ENCODE measurements at regions not wholly inside any gene's neighbourhood (a gene's known extent, or its start where the extent isn't known, plus 50 kb on each side); places are given as distances from the start of the nearest gene placed in this dataset.

DNA sequence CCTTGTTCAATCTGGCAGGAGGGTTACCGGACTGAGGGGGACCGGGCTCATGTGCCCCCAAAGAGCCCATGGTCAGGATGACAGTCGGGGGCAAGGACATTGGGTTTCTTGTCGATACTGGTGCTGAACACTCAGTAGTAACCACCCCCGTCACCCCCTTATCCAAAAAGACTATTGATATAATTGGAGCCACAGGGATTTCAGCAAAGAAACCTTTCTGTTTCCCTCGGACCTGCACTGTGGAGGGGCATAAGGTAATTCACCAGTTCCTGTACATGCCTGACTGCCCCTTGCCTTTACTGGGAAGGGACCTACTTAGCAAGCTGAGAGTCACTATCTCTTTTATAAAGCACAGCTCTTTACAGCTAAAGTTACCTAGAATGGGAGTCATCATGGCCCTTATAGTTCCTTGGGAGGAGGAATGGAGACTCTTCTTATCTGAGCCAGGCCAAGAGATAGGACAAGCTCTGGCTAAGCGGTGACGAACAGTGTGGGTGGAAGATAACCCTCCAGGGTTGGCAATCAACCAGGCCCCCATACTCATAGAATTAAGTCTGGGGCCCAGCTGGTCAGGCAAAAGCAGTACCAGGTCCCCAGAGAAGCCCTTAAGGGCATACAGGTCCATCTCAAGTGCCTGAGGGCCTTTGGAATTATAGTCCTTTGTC lies 603.7 kb downstream of the UQCRFS1 start:
- no peak overlapping the region for H3K4me3 ChIP-seq
- no TSS peak for BruUV-seq (replicated peaks)
- no peaks in the 10 kb centered on the region for H4K20me1 ChIP-seq (ENCODE audit: insufficient read depth)
- ChIA-PET POLR2A (ENCODE audit: unreplicated experiment) (no interaction called here), CTCF (no interaction called here)
- no peak overlapping the region for H2AFZ ChIP-seq
- no peak overlapping the region for H3K27ac ChIP-seq
- no peaks in the 10 kb centered on the region for H3K4me1 ChIP-seq (replicated peaks; ENCODE audit: insufficient read depth)
- no peaks in the 10 kb centered on the region for H3K79me2 ChIP-seq (ENCODE audit: low read depth)
- TF ChIP-seq, protein P1, sequence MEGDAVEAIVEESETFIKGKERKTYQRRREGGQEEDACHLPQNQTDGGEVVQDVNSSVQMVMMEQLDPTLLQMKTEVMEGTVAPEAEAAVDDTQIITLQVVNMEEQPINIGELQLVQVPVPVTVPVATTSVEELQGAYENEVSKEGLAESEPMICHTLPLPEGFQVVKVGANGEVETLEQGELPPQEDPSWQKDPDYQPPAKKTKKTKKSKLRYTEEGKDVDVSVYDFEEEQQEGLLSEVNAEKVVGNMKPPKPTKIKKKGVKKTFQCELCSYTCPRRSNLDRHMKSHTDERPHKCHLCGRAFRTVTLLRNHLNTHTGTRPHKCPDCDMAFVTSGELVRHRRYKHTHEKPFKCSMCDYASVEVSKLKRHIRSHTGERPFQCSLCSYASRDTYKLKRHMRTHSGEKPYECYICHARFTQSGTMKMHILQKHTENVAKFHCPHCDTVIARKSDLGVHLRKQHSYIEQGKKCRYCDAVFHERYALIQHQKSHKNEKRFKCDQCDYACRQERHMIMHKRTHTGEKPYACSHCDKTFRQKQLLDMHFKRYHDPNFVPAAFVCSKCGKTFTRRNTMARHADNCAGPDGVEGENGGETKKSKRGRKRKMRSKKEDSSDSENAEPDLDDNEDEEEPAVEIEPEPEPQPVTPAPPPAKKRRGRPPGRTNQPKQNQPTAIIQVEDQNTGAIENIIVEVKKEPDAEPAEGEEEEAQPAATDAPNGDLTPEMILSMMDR (conservative IDR thresholded peaks at IDR 0.05), result no peak
- TF ChIP-seq EZH2 (IDR thresholded peaks at IDR 0.05; ENCODE audit: low read depth), result no peak
- no peaks in the 10 kb centered on the region for H3K36me3 ChIP-seq (ENCODE audit: low read depth)
- peaks cover 45% of the 10 kb centered on the region for H3K27me3 ChIP-seq (ENCODE audit: insufficient read depth, low read depth)
- no peaks in the 10 kb centered on the region; the same call in 1 of the 2 replicates for H3K9me3 ChIP-seq (ENCODE audit: insufficient read depth, low read depth)
- no peaks in the 10 kb centered on the region for H3F3A ChIP-seq (ENCODE audit: insufficient read depth, low read depth)
- H3K9me2 ChIP-seq (ENCODE audit: insufficient read depth), result no peaks in the 10 kb centered on the region
- H3K4me2 ChIP-seq, result no peak overlapping the region
- intact Hi-C loops (cut with micrococcal nuclease; ENCODE audit: unreplicated experiment), result no loop called here
- DNase-seq, result no peak

DNA sequence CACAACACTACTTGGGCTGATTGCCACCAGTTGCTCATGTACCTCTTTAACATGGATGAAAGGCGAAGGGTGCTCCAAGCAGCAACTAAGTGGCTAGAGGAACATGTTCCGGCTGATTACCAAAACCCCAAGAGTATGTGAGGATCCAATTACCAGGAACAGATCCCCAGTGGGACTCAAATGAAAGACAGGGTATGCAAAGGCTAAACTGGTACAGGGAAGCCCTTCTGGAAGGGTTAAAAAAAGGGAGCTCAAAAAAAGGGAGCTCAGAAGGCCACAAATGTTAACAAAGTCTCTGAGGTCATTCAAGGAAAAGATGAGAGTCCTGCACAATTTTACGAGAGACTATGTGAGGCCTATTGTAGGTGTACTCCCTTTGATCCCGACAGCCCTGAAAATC lies 604.7 kb downstream of the UQCRFS1 start:
- TF ChIP-seq, protein P1 (conservative IDR thresholded peaks at IDR 0.05), result no peak
- no peak for TF ChIP-seq EZH2 (IDR thresholded peaks at IDR 0.05; ENCODE audit: low read depth)
- Histone ChIP-seq H2AFZ (no peak overlapping the region), H3K4me1 (replicated peaks; ENCODE audit: insufficient read depth) (no peaks in the 10 kb centered on the region), H3K79me2 (ENCODE audit: low read depth) (no peaks in the 10 kb centered on the region), H3K27ac (no peak overlapping the region), H3K4me2 (no peak overlapping the region), H3K27me3 (ENCODE audit: insufficient read depth, low read depth) (peaks cover 55% of the 10 kb centered on the region), H4K20me1 (ENCODE audit: insufficient read depth) (no peaks in the 10 kb centered on the region), H3K9me2 (ENCODE audit: insufficient read depth) (no peaks in the 10 kb centered on the region), H3K9me3 (ENCODE audit: insufficient read depth, low read depth) (no peaks in the 10 kb centered on the region), H3K4me3 (no peak overlapping the region), H3F3A (ENCODE audit: insufficient read depth, low read depth) (no peaks in the 10 kb centered on the region), H3K36me3 (ENCODE audit: low read depth) (no peaks in the 10 kb centered on the region)
- ChIA-PET POLR2A (ENCODE audit: unreplicated experiment) (no interaction called here), CTCF (no interaction called here)
- no peak for DNase-seq
- BruUV-seq (replicated peaks), result no TSS peak
- intact Hi-C loops (cut with micrococcal nuclease; ENCODE audit: unreplicated experiment), result no loop called here

DNA sequence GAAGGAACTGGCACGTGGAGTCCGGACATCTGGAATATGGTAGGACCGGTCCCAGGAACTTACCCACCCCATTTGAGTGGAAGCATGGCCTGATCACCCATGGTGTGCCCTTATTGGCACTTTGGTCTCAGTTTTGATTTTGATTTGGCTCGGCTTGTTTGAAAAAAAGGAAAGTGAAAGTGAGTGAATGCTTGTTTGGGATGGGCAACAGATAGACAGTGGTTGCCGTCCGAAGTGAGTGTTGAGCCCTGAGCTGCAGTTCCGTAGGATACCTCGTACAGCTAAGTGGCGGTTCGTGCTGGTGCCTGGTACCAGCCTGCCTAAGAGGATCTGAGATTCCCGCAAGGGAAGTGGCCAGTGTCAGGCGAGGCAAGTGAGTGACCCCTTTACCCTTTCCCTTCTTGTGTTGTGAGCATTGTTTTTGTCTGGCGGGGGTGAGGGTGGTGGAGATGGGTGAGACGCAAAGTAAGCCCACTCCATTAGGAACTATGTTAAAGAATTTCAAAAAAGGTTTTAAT lies 605.8 kb downstream of the UQCRFS1 start:
- intact Hi-C loops (cut with micrococcal nuclease; ENCODE audit: unreplicated experiment), result no loop called here
- H3K4me2 ChIP-seq, result no peak overlapping the region
- CTCF ChIA-PET, result no interaction called here
- DNase-seq, result no peak
- no peaks in the 10 kb centered on the region for H4K20me1 ChIP-seq (ENCODE audit: insufficient read depth)
- H3K27ac ChIP-seq, result no peak overlapping the region
- H3K4me3 ChIP-seq, result no peak overlapping the region
- no peaks in the 10 kb centered on the region for H3K36me3 ChIP-seq (ENCODE audit: low read depth)
- no peaks in the 10 kb centered on the region for H3F3A ChIP-seq (ENCODE audit: insufficient read depth, low read depth)
- H3K79me2 ChIP-seq (ENCODE audit: low read depth), result no peaks in the 10 kb centered on the region
- POLR2A ChIA-PET (ENCODE audit: unreplicated experiment), result no interaction called here
- H3K4me1 ChIP-seq (replicated peaks; ENCODE audit: insufficient read depth), result no peaks in the 10 kb centered on the region
- no peak for TF ChIP-seq EZH2 (IDR thresholded peaks at IDR 0.05; ENCODE audit: low read depth)
- TF ChIP-seq, protein P1 (conservative IDR thresholded peaks at IDR 0.05), result no peak
- H2AFZ ChIP-seq, result no peak overlapping the region
- no peaks in the 10 kb centered on the region for H3K9me2 ChIP-seq (ENCODE audit: insufficient read depth)
- BruUV-seq (replicated peaks), result no TSS peak
- H3K9me3 ChIP-seq (ENCODE audit: insufficient read depth, low read depth), result no peaks in the 10 kb centered on the region
- H3K27me3 ChIP-seq (ENCODE audit: insufficient read depth, low read depth), result peaks cover 61% of the 10 kb centered on the region

Data from PC-9 (cell line).